ENCODE measurements at regions not wholly inside any gene's neighbourhood (a gene's known extent, or its start where the extent isn't known, plus 50 kb on each side); places are given as distances from the start of the nearest gene placed in this dataset.

DNA sequence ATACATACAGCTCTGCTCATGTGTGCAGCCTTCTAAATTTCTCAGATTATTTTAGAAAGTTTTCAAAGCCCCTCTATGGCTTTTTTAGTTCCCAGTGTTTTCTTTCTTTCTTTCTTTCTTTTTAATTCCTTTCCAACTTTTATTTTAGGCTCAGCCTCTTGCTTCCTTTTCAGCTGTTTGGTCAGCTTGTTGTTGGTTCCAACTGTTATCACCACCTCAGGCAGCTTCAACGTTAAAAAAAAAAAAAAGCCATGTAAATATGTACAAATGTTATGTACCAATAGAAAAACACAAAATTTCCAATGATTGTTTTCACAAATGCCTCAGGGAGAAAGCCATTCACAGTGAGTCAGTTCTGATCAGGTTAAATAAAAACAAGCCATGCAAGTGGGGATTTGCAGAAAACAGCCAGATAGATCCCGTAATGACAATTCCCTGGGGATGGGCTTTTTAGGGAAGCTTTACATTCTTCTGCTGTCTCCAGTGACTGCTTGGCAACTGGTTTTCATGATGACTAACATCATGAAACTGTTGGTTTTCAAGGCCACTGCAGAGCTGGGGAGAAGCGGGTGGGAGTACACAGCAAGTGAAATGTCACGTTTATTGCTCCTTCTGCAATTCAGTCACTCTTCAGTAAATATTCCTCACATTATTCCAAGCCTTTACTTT lies 908.4 kb downstream of the EPHA3 start:
- DNase-seq = peak; percentile 74

GRCh38 chr3:90016555-90016954 lies 909.1 kb downstream of the EPHA3 start:
- no peak for DNase-seq

DNA sequence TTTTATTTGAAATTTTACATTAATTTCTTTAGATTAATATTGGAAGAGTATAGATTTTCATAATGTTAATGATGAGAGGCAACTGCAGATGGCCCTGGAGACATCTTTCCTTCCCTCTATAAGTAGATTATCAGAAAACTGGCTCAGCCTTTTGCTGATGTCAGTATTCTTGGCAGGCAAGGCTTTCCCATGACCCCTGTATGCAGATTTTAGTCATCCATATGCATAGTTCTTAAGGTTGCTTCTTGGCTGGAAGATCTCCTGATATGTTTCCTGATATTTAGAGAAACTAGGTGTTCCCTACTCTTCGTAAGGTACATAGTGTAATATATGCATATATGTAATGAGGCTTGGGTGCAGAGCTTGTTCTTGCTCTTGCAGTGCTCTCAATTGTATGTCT lies 911.4 kb downstream of the EPHA3 start:
- DNase-seq = no peak

DNA sequence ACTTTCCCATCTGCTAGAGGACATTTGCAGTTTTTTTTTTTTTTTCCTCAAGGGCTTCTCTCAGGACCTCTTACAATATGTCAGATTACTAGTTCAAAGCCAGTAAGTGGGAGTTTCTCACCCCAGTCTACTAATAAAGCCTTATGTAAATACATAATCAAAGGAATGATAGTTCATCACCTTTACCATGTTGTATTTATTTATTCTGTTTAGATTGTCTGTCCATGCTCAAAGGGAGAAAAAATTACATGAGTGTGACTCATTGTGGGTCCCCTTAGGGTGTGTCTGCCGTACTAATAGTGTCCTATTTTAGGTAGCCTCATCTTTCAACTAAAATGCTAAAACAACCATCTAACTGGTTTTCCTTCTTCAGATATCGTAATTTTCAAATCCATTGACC lies 917.6 kb downstream of the EPHA3 start:
- DNase-seq = no peak

DNA sequence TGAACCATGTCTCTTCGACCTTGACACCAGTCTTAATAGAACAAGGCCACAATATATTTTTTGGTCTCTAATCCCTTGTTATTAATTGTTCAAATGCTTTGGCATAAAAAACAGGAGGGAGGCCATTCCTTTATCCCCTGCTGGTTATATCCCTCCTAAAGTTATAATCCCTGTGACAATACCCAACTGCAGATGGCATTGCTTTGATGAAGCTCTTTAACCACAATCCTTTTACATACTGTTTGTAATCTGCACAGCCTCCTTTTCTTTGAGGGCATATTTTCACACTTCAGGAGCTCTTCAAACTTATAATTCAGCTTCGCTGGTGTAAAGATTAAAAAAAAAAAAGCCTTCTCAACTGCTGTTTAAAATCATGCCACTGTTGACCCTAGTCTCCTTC lies 919.0 kb downstream of the EPHA3 start:
- no peak for DNase-seq

DNA sequence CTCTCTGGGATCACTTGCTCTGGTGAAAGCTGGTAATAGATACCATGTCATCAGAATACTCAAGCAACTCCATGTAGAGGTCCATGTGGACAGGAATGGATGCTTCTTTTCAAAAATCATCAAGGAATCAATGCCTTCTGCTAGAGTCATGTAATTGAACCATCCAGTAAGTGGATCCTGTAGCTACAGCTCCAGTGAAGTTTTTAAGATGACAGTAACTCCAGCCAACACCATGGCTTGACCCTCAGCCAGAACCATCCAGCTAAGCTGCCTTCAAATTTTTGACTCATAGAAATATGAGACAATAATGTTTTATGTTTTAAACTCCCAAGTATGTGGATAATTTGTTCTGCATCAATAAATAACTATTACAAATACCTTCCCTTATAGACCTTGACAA lies 923.7 kb downstream of the EPHA3 start:
- no peak for DNase-seq

- DNase-seq = no peak
Measured at GRCh38 chr3:90032980-90033641, 925.7 kb downstream of the EPHA3 start.

DNA sequence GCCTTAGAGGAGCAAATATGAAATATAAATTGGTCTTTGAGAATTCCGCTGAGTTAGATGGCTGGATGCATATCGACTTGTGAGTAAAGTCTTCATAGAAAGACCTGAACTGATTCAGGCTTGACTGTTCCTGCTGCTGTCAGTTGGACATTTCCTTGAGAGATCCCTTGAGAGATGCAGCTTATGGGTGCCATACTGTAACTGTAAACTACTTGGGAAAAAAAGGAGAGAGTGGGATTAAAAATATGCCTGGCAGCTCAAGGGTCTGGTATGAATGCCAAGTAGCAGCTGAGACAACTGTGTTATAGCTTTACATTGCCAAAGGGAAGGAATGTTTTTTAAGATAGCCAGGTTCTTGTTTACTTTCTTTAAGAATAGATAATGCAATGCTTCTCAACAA lies 926.6 kb downstream of the EPHA3 start:
- DNase-seq = no peak

GRCh38 chr3:90035643-90036042 lies 928.2 kb downstream of the EPHA3 start:
- DNase-seq = no peak

- no peak for DNase-seq
Measured at GRCh38 chr3:90036939-90037469, 929.6 kb downstream of the EPHA3 start.

GRCh38 chr3:90039994-90040393 lies 932.6 kb downstream of the EPHA3 start:
- no peak for DNase-seq

GRCh38 chr3:90040554-90040953 lies 933.1 kb downstream of the EPHA3 start:
- DNase-seq = no peak

DNA sequence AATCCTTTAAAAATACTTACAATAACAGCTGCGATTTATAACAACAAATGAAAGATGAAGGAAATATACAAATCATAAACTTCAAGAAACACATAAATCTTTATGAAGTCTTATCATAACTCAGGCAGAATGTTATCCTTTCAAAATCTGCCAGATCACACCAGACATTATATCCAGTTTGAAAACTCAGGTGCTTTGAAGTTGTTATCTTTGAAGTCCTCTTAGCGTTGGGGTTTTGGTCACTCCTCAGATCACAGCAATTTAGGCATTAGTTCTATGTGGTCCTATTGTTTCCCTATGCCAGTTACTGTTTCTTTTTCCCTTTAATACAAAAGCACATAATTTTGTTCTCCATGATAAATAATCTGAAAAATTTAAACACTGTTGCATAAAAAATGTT lies 934.6 kb downstream of the EPHA3 start:
- DNase-seq = no peak

GRCh38 chr3:90043287-90043686 lies 935.9 kb downstream of the EPHA3 start:
- DNase-seq = no peak

GRCh38 chr3:90044084-90044816 lies 936.8 kb downstream of the EPHA3 start:
- DNase-seq = no peak

DNA sequence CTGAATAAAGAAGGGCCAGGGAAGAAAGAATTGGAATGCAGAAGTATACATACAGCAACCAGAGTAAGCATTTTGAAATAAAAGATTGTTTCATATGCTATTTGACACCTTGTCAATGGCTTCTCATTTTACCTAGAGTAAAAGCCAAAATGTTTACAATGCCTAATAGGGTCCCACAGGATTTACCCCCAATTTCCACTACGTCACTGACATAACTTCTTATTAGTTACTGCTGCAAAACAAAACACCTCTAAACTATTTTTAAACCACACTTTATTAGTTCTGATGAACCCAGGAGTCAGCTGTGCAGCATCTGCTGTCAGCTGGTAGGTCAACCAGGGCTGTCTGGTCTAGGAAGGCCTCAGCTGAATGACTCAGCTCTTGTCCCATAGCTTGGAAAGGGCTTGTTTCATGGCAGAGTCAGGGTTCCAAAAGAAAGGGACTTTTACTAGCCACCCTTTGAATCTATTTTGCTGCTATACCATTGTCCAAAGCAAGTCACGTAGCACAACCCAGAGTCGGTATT lies 945.1 kb downstream of the EPHA3 start:
- no peak for DNase-seq

DNA sequence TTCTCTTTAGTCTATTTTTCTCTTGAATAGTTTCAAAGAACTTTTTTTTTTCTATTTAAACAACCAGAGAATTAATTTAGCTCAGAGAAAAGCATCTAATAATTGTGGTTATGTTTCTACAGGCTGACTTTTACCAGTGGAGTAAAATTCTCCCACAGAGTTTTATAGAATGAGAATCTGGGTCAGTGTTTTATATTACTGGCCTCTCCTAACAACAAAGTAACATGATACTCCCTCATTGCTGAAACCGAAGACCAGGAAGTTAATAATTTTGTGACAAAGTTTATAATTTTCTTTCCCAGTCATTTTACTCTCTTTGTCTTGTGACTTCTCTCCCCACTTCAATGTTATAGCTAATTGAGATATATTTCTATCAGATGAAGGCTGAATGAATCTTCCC lies 946.9 kb downstream of the EPHA3 start:
- DNase-seq = no peak

DNA sequence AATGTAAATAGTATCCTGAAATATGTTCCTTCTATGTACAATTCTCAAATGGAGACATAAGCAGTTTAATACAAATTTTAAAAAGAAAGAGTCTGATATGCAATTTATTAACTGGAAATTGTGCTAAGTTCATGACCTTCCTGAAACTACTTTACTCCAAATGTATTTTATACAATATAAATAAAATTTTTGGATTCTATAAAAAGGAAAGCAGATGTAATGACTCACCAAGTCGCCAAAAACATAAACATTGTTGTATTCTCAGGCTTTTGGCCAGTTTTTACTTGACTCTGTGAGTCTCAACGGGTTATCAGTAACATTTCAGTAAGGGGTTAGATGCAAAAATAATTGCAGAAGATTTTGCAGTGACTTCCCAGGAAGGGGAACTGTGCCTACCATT lies 948.2 kb downstream of the EPHA3 start:
- peak; percentile 73 for DNase-seq

DNA sequence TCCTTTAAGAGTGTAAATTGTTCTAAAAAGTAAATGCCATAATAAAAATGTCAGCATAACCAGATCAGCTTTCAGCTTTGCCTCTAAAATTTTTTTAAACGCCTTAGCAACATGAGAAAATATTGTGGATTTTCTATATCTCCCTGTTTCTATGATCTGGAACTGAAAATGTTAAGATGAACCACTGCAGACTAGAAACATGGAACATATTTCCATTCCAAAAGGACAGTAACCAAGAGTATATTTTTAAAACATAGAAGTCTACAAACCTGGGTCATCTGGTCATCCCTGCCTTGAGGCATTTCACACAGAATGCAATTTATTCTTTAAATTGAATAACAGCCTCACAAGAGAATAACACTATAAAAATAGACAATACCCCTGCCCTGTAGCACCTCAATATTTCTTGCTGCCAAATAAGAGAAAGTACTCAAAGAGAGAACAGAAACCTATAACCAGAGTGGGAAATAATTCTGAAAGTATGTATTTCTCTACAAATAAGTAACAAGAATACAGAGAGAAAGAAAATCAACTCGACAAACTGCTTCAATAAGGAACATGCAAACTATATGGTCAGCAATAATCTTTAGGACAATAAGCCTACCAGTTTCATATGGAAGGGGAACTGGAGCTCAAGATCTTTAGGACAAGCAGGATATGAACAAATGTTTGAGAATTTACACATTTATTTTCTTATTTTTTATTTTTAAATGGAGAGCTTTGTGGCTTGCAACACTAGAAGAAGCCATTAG lies 949.0 kb downstream of the EPHA3 start:
- DNase-seq = no peak

- no peak for DNase-seq
Measured at GRCh38 chr3:90062016-90062415, 954.6 kb downstream of the EPHA3 start.

- DNase-seq = no peak
Measured at GRCh38 chr3:90062631-90063200, 955.3 kb downstream of the EPHA3 start.

DNA sequence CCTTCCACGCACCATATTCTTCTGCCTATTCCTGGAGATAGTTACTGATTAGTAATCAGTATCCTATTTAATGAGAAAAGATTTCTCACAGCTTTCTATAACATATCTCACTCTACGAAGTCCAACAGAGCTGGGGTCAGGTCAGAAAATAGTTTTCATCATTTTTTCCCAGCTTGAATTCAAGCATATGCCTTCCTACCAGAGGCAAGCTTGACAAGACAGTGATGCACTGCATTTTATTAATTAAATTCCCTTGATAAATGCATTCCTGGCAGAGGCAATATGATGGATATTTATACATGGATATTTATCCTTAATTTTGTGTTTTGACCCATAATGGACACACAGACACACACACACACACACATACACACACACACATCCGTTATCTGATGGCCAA lies 961.4 kb downstream of the EPHA3 start:
- DNase-seq = no peak
